ENCODE measurements at regions not wholly inside any gene's neighbourhood (a gene's known extent, or its start where the extent isn't known, plus 50 kb on each side); places are given as distances from the start of the nearest gene placed in this dataset.

DNA sequence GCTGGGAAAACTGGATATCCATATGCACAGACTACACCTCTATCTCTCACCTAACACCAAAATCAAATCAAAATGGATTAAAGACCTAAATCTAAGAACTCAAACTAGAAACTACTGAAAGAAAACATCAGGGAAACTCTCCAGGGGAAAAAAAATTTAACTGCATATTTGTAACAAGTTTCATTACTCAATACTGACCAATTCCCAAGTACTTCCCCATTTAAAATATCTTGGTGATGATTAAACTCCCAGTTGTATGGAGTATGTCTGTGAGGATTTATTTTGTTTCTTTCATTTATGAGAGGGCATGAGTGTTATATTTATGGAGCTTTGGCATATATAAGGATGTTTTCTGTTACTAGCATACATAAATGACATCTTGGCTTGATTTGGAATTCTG lies 112.3 kb upstream of the IL15 start:
- intact Hi-C loops (cut with micrococcal nuclease; ENCODE audit: unreplicated experiment) (no loop called here), in situ Hi-C loops (cut with HindIII; ENCODE audit: extremely low pct_ligation_motif_present, low pct_unique_long_range_greater_than_20kb) (no loop called here)
- BruUV-seq (replicated peaks): no TSS peak
- ChIA-PET POLR2A (no interaction called here), CTCF (ENCODE audit: low intra/inter-chr PET ratio, low total read pairs) (no interaction called here)
- H3K4me3 ChIP-seq (replicated peaks in 1 of 3; ENCODE audit: insufficient read depth in 1 of 3, low read depth in 2 of 3, low read length in 3 of 3): no peak overlapping the region
- H3K4me2 ChIP-seq (ENCODE audit: low read depth, low read length): no peak overlapping the region
- no peak for TF ChIP-seq MXI1 (IDR thresholded peaks at IDR 0.05; ENCODE audit: borderline replicate concordance, low read depth, low read length)
- TF ChIP-seq ZNF251 (CRISPR knock-in tag; IDR thresholded peaks at IDR 0.05): no peak
- TF ChIP-seq, protein P1, sequence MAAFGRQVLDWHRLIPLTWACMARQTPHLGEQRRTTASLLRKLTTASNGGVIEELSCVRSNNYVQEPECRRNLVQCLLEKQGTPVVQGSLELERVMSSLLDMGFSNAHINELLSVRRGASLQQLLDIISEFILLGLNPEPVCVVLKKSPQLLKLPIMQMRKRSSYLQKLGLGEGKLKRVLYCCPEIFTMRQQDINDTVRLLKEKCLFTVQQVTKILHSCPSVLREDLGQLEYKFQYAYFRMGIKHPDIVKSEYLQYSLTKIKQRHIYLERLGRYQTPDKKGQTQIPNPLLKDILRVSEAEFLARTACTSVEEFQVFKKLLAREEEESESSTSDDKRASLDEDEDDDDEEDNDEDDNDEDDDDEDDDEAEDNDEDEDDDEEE (CRISPR knock-in tag; IDR thresholded peaks at IDR 0.05): no peak
- TF ChIP-seq, protein P2, sequence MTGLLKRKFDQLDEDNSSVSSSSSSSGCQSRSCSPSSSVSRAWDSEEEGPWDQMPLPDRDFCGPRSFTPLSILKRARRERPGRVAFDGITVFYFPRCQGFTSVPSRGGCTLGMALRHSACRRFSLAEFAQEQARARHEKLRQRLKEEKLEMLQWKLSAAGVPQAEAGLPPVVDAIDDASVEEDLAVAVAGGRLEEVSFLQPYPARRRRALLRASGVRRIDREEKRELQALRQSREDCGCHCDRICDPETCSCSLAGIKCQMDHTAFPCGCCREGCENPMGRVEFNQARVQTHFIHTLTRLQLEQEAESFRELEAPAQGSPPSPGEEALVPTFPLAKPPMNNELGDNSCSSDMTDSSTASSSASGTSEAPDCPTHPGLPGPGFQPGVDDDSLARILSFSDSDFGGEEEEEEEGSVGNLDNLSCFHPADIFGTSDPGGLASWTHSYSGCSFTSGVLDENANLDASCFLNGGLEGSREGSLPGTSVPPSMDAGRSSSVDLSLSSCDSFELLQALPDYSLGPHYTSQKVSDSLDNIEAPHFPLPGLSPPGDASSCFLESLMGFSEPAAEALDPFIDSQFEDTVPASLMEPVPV (CRISPR knock-in tag; IDR thresholded peaks at IDR 0.05): no peak
- no peak for TF ChIP-seq ZNF496 (CRISPR knock-in tag; IDR thresholded peaks at IDR 0.05; ENCODE audit: insufficient replicate concordance)
- TF ChIP-seq ZNF451 (CRISPR knock-in tag; IDR thresholded peaks at IDR 0.05): no peak
- TF ChIP-seq MBD4 (IDR thresholded peaks at IDR 0.05; ENCODE audit: borderline replicate concordance, low read length): no peak
- TF ChIP-seq XBP1 (CRISPR knock-in tag; IDR thresholded peaks at IDR 0.05): no peak
- no peak for TF ChIP-seq CEBPG (CRISPR knock-in tag; IDR thresholded peaks at IDR 0.05)
- no peak for TF ChIP-seq ZNF619 (CRISPR knock-in tag; IDR thresholded peaks at IDR 0.05)
- TF ChIP-seq, protein P3, sequence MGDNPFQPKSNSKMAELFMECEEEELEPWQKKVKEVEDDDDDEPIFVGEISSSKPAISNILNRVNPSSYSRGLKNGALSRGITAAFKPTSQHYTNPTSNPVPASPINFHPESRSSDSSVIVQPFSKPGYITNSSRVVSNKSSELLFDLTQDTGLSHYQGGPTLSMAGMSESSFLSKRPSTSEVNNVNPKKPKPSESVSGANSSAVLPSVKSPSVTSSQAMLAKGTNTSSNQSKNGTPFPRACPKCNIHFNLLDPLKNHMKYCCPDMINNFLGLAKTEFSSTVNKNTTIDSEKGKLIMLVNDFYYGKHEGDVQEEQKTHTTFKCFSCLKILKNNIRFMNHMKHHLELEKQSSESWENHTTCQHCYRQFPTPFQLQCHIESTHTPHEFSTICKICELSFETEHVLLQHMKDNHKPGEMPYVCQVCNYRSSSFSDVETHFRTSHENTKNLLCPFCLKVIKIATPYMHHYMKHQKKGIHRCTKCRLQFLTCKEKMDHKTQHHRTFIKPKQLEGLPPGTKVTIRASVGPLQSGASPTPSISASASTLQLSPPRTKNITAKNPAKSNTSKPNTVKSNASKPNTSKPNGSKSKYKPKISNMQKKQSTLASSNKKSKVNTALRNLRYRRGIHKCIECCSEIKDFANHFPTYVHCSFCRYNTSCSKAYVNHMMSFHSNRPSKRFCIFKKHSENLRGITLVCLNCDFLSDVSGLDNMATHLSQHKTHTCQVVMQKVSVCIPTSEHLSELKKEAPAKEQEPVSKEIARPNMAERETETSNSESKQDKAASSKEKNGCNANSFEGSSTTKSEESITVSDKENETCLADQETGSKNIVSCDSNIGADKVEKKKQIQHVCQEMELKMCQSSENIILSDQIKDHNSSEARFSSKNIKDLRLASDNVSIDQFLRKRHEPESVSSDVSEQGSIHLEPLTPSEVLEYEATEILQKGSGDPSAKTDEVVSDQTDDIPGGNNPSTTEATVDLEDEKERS (CRISPR knock-in tag; IDR thresholded peaks at IDR 0.05): no peak
- TF ChIP-seq ZKSCAN1 (IDR thresholded peaks at IDR 0.05; ENCODE audit: low read length): no peak
- TF ChIP-seq RFX5 (IDR thresholded peaks at IDR 0.05; ENCODE audit: low read depth, low read length): no peak
- TF ChIP-seq, protein P4, sequence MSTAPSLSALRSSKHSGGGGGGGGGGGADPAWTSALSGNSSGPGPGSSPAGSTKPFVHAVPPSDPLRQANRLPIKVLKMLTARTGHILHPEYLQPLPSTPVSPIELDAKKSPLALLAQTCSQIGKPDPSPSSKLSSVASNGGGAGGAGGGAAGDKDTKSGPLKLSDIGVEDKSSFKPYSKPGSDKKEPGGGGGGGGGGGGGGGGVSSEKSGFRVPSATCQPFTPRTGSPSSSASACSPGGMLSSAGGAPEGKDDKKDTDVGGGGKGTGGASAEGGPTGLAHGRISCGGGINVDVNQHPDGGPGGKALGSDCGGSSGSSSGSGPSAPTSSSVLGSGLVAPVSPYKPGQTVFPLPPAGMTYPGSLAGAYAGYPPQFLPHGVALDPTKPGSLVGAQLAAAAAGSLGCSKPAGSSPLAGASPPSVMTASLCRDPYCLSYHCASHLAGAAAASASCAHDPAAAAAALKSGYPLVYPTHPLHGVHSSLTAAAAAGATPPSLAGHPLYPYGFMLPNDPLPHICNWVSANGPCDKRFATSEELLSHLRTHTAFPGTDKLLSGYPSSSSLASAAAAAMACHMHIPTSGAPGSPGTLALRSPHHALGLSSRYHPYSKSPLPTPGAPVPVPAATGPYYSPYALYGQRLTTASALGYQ (CRISPR knock-in tag; IDR thresholded peaks at IDR 0.05): no peak
- TF ChIP-seq, protein P5, sequence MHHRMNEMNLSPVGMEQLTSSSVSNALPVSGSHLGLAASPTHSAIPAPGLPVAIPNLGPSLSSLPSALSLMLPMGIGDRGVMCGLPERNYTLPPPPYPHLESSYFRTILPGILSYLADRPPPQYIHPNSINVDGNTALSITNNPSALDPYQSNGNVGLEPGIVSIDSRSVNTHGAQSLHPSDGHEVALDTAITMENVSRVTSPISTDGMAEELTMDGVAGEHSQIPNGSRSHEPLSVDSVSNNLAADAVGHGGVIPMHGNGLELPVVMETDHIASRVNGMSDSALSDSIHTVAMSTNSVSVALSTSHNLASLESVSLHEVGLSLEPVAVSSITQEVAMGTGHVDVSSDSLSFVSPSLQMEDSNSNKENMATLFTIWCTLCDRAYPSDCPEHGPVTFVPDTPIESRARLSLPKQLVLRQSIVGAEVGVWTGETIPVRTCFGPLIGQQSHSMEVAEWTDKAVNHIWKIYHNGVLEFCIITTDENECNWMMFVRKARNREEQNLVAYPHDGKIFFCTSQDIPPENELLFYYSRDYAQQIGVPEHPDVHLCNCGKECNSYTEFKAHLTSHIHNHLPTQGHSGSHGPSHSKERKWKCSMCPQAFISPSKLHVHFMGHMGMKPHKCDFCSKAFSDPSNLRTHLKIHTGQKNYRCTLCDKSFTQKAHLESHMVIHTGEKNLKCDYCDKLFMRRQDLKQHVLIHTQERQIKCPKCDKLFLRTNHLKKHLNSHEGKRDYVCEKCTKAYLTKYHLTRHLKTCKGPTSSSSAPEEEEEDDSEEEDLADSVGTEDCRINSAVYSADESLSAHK (CRISPR knock-in tag; IDR thresholded peaks at IDR 0.05; ENCODE audit: borderline replicate concordance): no peak
- no peak for DNase-seq (ENCODE audit: low spot score)
- H3K79me2 ChIP-seq (ENCODE audit: insufficient read depth, low read length): no peaks in the 10 kb centered on the region
- no peak overlapping the region for H2AFZ ChIP-seq (ENCODE audit: low read length)
- H3K27me3 ChIP-seq (ENCODE audit: control insufficient read depth in 1 of 2, insufficient read depth in 2 of 2, low read length in 2 of 2): no peaks in the 10 kb centered on the region
- H3K36me3 ChIP-seq (replicated peaks in 1 of 2; ENCODE audit: control insufficient read depth in 1 of 2, insufficient read depth in 2 of 2, low read length in 2 of 2): no peaks in the 10 kb centered on the region
- no peak for ATAC-seq
- H4K20me1 ChIP-seq (ENCODE audit: insufficient read depth, low read length): no peaks in the 10 kb centered on the region
- peaks cover 49% of the 10 kb centered on the region for H3K9me3 ChIP-seq (ENCODE audit: low read length)
- FAIRE-seq: no peak
- H3K27ac ChIP-seq (ENCODE audit: extremely low read length, insufficient read depth, low read length): no peak overlapping the region
- H3K4me1 ChIP-seq (ENCODE audit: insufficient read depth, low read length): no peaks in the 10 kb centered on the region
- H3K9ac ChIP-seq (ENCODE audit: insufficient read depth, low read depth, low read length): no peak overlapping the region
